ENCODE measurements at regions not wholly inside any gene's neighbourhood (a gene's known extent, or its start where the extent isn't known, plus 50 kb on each side); places are given as distances from the start of the nearest gene placed in this dataset.
"Not testable (repeated sequence)": the region's sequence is repeated elsewhere in the genome, so short reads cannot be mapped to it uniquely, and the experiment has no call there.

DNA sequence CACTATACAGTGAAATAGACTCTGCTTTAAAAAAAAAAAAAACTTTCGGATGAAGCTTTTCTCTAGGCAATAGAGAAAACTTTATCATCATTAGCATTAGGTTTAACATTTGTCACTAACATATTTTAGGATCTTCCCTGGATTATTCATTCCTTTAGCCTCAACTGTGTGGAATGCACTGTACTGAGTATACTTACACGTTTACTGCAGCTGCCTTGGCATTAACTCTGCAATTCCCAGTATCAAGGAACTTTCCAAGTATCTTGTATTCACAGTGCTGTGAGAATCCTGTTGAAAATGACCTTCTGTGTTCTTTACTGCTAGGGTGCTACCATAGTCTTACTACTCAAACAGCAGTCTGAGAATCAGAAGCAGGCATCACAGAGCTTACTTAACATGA is 328.2 kb upstream of the COL3A1 start:
- DNase-seq: no peak

- DNase-seq: no peak
Observed at GRCh38 chr2:188647430-188648070, 326.6 kb upstream of the COL3A1 start.

- no peak for DNase-seq
Observed at GRCh38 chr2:188659656-188660406, 314.3 kb upstream of the COL3A1 start.

DNA sequence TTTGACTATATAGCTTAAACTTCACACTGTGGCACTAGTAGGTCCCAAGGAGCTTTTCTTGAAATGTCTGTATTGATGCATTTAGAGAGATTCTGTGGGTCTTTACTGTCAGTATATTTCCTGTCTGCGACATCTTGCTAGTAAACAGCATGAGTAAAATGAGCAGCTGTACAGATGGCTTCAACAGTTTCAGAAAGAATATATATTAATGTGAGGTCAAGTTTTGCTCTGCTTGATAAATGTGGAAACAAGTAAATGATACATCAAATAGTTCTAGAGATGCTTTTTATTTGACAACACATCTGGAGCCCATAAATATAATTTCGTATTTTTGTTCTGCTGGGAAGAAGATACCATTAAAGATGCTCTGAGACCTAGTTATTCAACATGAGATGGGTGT is 310.9 kb upstream of the COL3A1 start:
- no peak for DNase-seq

DNA sequence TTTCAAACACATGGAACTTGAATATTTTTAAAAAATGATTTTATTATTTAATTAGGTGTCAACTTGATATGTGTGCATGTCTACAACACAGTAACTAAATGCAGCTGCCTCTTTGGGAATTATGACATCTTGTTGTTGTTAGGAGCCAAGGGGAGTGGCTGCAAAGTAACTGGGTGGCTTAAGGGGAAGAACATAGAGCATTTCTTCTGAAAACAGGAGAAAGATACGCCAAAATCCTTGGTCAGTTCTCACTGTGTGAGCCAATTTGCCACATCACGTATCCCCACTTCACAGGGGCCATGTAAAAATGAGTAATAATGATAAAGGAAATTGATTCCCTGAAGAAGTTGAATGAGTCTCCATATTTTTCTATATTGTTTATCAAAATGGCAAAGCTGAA is 309.8 kb upstream of the COL3A1 start:
- no peak for DNase-seq

DNA sequence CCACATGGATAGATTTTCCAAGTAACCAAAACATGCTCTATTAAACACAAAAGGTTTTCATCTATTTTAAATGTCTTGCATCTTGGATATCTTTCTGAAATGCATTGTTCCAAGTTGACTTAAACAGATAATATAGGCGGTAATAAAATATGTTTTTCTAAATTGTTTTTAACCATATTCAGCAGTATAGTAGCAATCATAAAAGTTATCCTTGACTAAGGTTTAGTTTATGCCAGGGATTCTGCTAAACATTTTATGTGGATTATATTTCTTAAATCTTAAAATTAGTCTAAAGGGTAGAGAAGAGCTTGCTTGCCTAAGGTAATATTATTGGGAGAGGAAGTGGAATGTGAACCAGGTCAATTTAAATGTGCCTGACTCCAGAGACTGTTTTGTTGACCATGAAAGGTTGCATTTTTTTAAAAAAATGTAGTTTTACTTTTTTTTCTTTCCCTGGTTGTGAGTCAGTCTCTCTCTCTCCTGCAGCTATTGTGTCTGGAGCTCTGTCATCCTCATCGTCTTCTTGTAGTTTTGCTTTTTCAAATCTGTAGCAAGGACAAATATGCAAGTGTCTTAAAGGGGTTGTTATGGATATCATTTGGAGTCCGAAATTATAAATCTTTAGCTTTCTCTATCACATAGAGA is 309.1 kb upstream of the COL3A1 start:
- no peak for DNase-seq

DNA sequence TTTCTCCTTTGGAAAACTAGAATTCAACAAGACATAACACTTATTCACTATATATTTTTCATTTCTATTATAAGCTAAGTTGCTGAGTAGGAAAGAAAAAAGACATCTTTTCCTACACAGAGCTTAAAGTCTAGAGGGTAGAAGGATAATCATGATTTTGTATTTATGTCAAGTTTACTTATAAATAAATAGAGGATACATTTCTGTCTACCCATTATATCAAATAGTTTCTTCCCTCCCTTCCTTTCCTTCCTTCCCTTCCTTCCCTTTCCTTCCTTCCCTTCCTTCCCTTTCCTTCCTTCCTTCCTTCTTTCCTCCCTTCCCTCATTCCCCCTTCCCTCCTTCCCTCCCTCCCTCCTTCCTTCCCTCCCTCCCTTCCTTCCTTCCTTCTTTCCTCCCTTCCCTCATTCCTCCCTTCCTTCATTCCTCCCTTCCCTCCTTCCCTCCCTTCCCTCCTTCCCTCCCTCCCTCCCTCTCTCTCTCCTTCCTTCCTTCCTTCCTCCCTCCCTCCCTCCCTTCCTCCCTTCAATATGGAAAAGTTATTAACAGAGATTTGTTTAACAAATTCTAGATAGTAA is 308.4 kb upstream of the COL3A1 start:
- no peak for DNase-seq

DNA sequence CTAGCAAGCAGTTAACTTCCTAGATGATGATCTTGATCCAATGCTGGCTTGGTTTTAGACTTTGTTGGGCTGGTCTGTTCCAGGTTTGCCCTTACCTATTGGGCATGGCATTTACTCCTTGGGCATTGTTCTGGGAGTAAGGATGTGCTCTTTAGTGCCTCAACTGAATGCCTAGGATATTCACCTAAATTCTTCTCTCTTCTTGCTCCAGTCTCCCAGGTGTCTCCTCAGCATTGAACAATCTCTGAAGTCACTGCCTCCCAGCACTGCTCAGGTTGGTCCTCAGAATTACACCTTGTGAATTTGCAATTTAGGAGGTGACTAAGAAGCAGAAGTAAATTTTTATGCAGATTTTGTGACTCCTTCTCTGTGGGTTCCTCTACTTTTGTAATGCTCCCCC is 307.7 kb upstream of the COL3A1 start:
- no peak for DNase-seq

- no peak for DNase-seq
Observed at GRCh38 chr2:188668017-188668680, 306.0 kb upstream of the COL3A1 start.

- DNase-seq: no peak
Observed at GRCh38 chr2:188675391-188676009, 298.7 kb upstream of the COL3A1 start.

DNA sequence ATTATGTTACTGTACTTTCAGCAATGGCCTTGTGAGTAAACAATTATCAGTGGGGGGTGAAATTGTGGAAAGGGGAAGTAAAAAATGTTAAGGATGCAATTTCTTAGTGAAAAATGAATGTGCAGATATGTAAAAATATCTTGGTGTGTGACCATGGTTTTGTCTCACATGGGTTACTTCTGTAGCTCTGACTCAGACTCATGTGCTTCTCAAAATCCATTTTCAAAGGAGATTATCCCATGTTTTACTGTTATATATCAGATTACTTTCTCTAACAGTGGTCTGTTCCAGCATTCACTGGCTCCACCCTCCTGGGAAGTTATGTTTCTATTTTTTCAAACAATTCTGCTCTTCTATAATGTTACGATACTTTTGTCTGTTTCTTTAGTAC is 298.2 kb upstream of the COL3A1 start:
- no peak for DNase-seq

DNA sequence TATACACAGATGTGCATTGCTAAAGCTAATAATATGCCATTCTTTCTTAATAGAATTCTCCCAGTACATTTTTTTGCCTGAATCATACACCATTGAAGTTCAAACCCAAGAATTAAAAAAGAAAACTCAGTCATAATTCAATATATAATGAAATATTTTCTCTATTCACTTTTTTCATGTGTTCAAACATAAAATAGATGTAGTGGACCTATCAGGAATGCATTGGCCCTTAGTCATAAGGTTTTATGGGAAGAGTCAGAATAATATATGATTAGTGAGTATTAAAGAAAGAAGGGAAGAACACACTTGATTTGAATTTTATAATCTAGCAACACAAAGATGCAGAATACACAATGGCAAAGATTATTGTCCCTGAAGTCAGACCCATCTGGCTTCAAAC is 297.0 kb upstream of the COL3A1 start:
- DNase-seq: no peak

DNA sequence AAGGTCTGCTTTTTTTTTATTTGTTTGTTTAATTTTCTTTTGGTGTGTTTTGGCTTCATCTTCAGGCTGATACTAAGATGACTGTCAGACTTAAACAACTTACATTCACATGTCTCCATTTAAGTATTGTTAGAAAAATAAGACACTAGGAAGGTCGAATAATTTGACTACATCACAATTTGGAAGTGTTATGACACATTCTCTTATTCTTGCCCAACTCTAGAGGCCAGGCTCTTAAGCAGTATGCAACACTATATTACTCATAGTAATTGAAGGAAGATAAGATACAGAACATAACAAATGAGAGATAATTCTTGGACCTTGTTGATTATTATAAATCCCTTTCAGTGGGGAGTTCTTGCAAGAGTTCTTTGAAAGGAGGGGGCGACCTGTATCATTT is 295.3 kb upstream of the COL3A1 start:
- DNase-seq: no peak

GRCh38 chr2:188682838-188683237 is 291.3 kb upstream of the COL3A1 start:
- no peak for DNase-seq

DNA sequence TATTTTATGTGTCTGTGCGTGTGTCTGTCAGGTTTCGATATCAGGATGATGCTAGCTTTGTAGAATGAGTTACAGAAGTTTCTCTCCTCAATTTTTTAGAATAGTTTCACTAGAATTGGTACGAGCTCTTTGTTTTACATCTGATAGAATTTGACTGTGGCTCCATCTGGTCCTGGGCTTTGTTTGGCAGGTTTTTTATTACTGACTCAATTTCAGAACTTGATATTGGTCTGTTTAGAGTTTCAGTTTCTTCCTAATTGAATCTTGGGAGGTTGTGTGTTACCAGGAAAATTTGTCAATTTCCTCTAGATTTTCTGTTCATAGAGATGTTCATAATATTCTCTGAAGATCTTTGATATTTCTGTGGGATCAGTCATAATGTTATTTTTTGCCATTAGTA is 289.4 kb upstream of the COL3A1 start:
- no peak for DNase-seq

GRCh38 chr2:188693111-188693510 is 281.1 kb upstream of the COL3A1 start:
- no peak for DNase-seq

DNA sequence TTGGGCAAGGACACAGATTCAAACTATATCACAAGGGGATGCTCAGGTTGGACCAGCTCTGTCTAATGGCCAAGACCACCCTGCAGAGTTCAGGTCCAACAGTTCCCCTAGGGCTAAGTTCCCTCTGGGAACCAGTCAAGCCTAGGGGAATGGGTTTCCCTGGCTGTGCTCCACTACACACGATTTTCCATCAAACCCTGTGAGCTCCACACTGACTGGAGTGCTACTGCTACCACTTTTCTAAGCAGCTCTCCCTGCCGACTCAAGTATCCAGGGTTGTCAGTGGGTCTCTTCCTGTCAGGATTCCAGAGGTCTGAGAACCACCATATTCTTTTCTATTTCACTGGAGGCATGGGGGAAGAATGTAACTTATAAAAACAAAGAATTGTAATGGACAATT is 280.4 kb upstream of the COL3A1 start:
- DNase-seq: no peak

DNA sequence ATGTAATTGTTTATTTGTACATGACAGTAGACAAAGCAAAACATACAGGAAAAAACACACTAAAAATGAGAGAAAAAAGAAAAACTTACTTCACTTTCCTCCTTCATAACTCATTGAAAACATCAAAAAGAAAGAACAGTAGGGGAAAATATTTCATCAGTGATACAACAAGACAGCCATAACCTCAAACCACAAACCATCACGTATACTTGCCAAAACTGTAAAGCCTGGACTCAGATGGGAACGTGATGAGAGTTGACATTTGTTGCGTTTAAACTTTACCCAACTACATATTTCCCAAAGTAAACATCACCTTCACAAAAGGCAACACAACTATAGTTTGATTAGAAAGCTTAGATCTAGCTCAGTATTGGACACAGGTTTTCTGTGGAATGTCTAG is 278.2 kb upstream of the COL3A1 start:
- no peak for DNase-seq

DNA sequence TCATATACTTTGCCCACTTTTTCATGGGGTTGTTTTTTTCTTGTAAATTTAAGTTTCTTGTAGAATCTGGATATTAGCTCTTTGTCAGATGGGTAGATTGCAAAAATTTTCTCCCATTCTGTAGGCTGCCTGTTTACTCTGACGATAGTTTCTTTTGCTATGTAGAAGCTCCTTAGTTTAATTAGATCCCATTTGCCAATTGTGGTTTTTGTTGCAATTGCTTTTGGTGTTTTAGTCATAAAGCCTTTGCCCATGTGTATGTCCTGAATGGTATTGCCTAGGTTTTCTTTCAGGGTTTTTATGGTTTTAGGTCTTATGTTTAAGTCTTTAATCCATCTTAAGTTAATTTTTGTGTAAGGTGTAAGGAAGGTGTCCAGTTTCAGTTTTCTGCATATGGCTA is 276.0 kb upstream of the COL3A1 start:
- not testable (repeated sequence) for DNase-seq

GRCh38 chr2:188701836-188702235 is 272.3 kb upstream of the COL3A1 start:
- no peak for DNase-seq

DNA sequence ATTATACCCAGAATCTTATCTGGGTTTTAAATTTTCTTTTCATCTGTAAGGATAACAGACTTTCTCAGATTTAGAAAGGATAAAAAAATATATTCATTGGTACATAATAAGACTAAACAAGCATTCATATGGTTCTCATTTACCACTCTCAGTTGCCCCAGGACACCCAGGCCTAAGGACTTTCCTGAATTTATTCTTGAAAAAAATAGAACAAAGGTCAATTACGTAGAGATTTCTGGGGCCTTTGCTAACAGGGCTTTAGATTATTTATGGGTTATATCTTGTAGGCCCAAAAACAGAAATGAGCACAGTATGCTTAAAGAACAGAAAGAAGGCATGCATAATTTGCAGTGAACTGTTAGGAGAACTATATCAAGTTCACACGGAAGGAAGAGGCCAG is 269.0 kb upstream of the COL3A1 start:
- DNase-seq: no peak

GRCh38 chr2:188713961-188714360 is 260.2 kb upstream of the COL3A1 start:
- no peak for DNase-seq
